ENCODE measurements at regions not wholly inside any gene's neighbourhood (a gene's known extent, or its start where the extent isn't known, plus 50 kb on each side); places are given as distances from the start of the nearest gene placed in this dataset.

DNA sequence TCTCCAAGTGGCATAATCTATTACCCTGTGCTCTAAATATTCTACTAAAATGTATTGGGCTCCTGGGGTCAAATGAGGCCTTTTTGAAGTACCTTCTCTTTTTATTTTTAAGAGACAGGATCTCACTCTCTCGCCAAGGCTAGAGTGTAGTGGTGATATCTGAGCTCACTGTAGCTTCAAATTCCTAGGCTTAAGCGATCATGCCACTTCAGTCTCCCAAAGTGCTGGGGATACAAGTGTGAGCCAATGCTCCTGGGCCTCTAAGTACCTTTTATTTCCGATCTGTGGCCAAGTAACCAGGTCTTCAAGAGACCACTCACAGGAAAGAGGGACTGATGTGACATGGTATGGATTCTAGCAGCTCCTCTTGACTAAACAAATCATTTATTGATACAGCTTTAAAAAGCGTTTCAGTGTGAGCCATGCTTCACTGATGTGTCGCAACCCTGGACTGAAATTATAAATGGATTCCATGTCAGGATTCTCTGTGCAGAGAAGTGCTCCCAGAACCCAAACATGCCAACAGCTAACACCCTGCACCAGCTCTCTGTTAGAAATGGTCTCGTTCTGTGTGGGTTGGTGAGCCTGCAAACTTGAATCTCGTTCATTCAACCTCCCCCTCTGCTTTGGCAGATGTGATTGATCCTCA, 477.8 kb downstream of the HINT1 start:
- TF ChIP-seq CTCF (IDR thresholded peaks at IDR 0.05) (no peak), POLR2A (IDR thresholded peaks at IDR 0.05) (no peak)

Data from uterus (tissue), 2 donors.